Loucy (cell line): ENCODE measurements at regions not wholly inside any gene's neighbourhood (a gene's known extent, or its start where the extent isn't known, plus 50 kb on each side); places are given as distances from the start of the nearest gene placed in this dataset.

Source experiments
- EZH2phosphoT487 ChIP-seq: fragments of 200-600 bp; IDR thresholded peaks from 2 replicates; pipeline ENCODE4 v1.6.1; 2018; ENCODE audit warnings: antibody characterized with exemption, mild to moderate bottlenecking, moderate library complexity, borderline replicate concordance
- TF ChIP-seq, protein P1 (sequence below): fragments of 200-600 bp; sonication (generic); conservative IDR thresholded peaks from 2 replicates; pipeline ENCODE4 v1.5.1; 2014; ENCODE audit warnings: mild to moderate bottlenecking, antibody characterized with exemption, low read length

DNA sequence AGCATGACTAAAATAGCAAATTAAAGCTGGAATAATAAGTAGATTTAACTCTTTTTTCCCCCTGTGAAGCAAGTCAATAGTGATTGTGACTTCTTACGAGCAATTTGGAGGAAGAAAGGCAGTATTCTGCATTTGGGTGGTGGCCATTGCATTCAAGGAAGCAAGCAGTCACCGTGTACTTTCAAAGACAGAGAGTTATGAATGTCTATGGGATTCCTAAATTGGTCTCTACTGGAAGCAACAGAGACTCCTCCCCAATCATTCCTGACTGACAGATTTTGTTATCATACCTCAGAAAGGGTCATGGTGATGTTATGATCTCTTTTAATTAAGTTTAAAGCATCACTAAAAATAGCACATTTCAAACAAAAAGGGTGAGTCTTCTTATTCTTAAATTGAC is 287.2 kb upstream of the KITLG start:
- TF ChIP-seq, protein P1, sequence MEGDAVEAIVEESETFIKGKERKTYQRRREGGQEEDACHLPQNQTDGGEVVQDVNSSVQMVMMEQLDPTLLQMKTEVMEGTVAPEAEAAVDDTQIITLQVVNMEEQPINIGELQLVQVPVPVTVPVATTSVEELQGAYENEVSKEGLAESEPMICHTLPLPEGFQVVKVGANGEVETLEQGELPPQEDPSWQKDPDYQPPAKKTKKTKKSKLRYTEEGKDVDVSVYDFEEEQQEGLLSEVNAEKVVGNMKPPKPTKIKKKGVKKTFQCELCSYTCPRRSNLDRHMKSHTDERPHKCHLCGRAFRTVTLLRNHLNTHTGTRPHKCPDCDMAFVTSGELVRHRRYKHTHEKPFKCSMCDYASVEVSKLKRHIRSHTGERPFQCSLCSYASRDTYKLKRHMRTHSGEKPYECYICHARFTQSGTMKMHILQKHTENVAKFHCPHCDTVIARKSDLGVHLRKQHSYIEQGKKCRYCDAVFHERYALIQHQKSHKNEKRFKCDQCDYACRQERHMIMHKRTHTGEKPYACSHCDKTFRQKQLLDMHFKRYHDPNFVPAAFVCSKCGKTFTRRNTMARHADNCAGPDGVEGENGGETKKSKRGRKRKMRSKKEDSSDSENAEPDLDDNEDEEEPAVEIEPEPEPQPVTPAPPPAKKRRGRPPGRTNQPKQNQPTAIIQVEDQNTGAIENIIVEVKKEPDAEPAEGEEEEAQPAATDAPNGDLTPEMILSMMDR, result no peak
- no peak for TF ChIP-seq EZH2phosphoT487
